HEK293 (cell line): ENCODE measurements at regions not wholly inside any gene's neighbourhood (a gene's known extent, or its start where the extent isn't known, plus 50 kb on each side); places are given as distances from the start of the nearest gene placed in this dataset.

ENCODE experiments used
- GLI2 ChIP-seq: fragments of 450-650 bp; formaldehyde crosslinking; IDR thresholded peaks from 2 replicates; pipeline ENCODE4; 2017; ENCODE audit warnings: missing biosample characterization, missing genetic modification characterization, low read depth, borderline replicate concordance
- GLI4 ChIP-seq: fragments of 450-650 bp; formaldehyde crosslinking; IDR thresholded peaks from 2 replicates; pipeline ENCODE4 v1.5.1; 2016; ENCODE audit warnings: missing biosample characterization, missing genetic modification characterization
- MZF1 ChIP-seq: fragments of 450-650 bp; formaldehyde crosslinking; IDR thresholded peaks from 2 replicates; pipeline ENCODE4 v1.5.1; 2017; ENCODE audit warnings: missing biosample characterization, missing genetic modification characterization, borderline replicate concordance
- PATZ1 ChIP-seq: fragments of 450-650 bp; formaldehyde crosslinking; IDR thresholded peaks from 2 replicates; pipeline ENCODE4 v1.5.1; 2016; ENCODE audit warnings: missing biosample characterization, missing genetic modification characterization
- PRDM6 ChIP-seq: fragments of 450-650 bp; formaldehyde crosslinking; IDR thresholded peaks from 2 replicates; pipeline ENCODE4 v1.5.1; 2017; ENCODE audit warnings: missing biosample characterization, missing genetic modification characterization
- SP7 ChIP-seq: fragments of 450-650 bp; formaldehyde crosslinking; IDR thresholded peaks from 2 replicates; pipeline ENCODE4 v1.5.1; 2016; ENCODE audit warnings: missing biosample characterization, missing genetic modification characterization
- YY1 ChIP-seq: fragments of 450-650 bp; formaldehyde crosslinking; IDR thresholded peaks from 2 replicates; pipeline ENCODE4 v1.5.1; 2018; ENCODE audit warnings: missing biosample characterization, missing genetic modification characterization
- ZBTB44 ChIP-seq: fragments of 450-650 bp; IDR thresholded peaks from 2 replicates; pipeline ENCODE4 v1.5.1; 2018; ENCODE audit warnings: missing biosample characterization, mild to moderate bottlenecking, missing genetic modification characterization
- ZNF274 ChIP-seq, 2 experiments: fragments of 200-500 bp in 1 of 2; fragments of 450-650 bp in 1 of 2; sonication (Bioruptor generic) in 1 of 2; formaldehyde crosslinking in 1 of 2; IDR thresholded peaks; 2 replicates each; pipeline versions ENCODE4 v1.5.1 to v1.6.1; 2014 to 2016; ENCODE audit warnings: borderline replicate concordance in 1 of 2, inconsistent platforms in 1 of 2, low read length in 1 of 2, missing biosample characterization in 1 of 2, missing genetic modification characterization in 1 of 2
- ZNF518A ChIP-seq: fragments of 450-650 bp; formaldehyde crosslinking; conservative IDR thresholded peaks from 2 replicates; pipeline ENCODE4 v1.5.1; 2016; ENCODE audit warnings: low read depth, missing biosample characterization, missing genetic modification characterization
- TF ChIP-seq, protein P1 (sequence below): fragments of 450-650 bp; formaldehyde crosslinking; IDR thresholded peaks from 2 replicates; pipeline ENCODE4 v1.5.1; 2016; ENCODE audit warnings: missing biosample characterization, missing genetic modification characterization

GRCh38 chr4:28774344-28774743, 1913.7 kb downstream of the STIM2 start:
- TF ChIP-seq GLI4 (tag by site-specific recombination) = no peak
- TF ChIP-seq, protein P1, sequence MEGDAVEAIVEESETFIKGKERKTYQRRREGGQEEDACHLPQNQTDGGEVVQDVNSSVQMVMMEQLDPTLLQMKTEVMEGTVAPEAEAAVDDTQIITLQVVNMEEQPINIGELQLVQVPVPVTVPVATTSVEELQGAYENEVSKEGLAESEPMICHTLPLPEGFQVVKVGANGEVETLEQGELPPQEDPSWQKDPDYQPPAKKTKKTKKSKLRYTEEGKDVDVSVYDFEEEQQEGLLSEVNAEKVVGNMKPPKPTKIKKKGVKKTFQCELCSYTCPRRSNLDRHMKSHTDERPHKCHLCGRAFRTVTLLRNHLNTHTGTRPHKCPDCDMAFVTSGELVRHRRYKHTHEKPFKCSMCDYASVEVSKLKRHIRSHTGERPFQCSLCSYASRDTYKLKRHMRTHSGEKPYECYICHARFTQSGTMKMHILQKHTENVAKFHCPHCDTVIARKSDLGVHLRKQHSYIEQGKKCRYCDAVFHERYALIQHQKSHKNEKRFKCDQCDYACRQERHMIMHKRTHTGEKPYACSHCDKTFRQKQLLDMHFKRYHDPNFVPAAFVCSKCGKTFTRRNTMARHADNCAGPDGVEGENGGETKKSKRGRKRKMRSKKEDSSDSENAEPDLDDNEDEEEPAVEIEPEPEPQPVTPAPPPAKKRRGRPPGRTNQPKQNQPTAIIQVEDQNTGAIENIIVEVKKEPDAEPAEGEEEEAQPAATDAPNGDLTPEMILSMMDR (tag by site-specific recombination) = no peak
- no peak for TF ChIP-seq PRDM6 (tag by site-specific recombination)
- TF ChIP-seq ZNF518A (tag by site-specific recombination) = no peak
- TF ChIP-seq SP7 (tag by site-specific recombination) = no peak
- no peak for TF ChIP-seq MZF1
- TF ChIP-seq ZNF274 (IDR thresholded peaks at IDR 0.05; ENCODE audit: low read length) = no peak
- TF ChIP-seq ZNF274 (tag by site-specific recombination; IDR thresholded peaks at IDR 0.05; ENCODE audit: borderline replicate concordance) = no peak
- TF ChIP-seq GLI2 = no peak
- TF ChIP-seq YY1 (tag by site-specific recombination) = no peak
- no peak for TF ChIP-seq ZBTB44 (tag by site-specific recombination)
- no peak for TF ChIP-seq PATZ1
